Neuronal stem cell (in vitro differentiated cells): ENCODE measurements at regions not wholly inside any gene's neighbourhood (a gene's known extent, or its start where the extent isn't known, plus 50 kb on each side); places are given as distances from the start of the nearest gene placed in this dataset.
"Not testable (repeated sequence)": the region's sequence is repeated elsewhere in the genome, so short reads cannot be mapped to it uniquely, and the experiment has no call there.

ENCODE experiments used
- DNase-seq: peaks from one replicate; pipeline ENCODE4 v3.0.0-alpha.2; 2013; ENCODE audit warnings: low spot score
- H2AFZ ChIP-seq: one replicate; pipeline ENCODE4 v1.6.1; 2013; ENCODE audit warnings: mild to moderate bottlenecking, low read length, inconsistent platforms
- H2AK5ac ChIP-seq: 2 replicates; pipeline ENCODE4 v1.6.1; 2013; ENCODE audit warnings: low read depth, mild to moderate bottlenecking, inconsistent platforms, low read length, moderate library complexity, mixed read lengths
- H2BK120ac ChIP-seq: 2 replicates; pipeline ENCODE4 v1.6.1; 2013; ENCODE audit warnings: low read depth, mild to moderate bottlenecking, inconsistent platforms, low read length, moderate library complexity, mixed read lengths
- H2BK12ac ChIP-seq: one replicate; pipeline ENCODE4 v1.6.1; 2013; ENCODE audit warnings: low read length, inconsistent platforms
- H2BK15ac ChIP-seq: 2 replicates; pipeline ENCODE4 v1.6.1; 2013; ENCODE audit warnings: mild to moderate bottlenecking, low read length, inconsistent platforms, mixed read lengths
- H2BK5ac ChIP-seq: one replicate; pipeline ENCODE4 v1.6.1; 2013; ENCODE audit warnings: inconsistent platforms, mild to moderate bottlenecking, low read length, moderate library complexity
- H3K14ac ChIP-seq: one replicate; pipeline ENCODE4 v1.6.1; 2013; ENCODE audit warnings: low read length, inconsistent platforms
- H3K18ac ChIP-seq: 2 replicates; pipeline ENCODE4 v1.6.1; 2013; ENCODE audit warnings: low read length, inconsistent platforms
- H3K23ac ChIP-seq: 2 replicates; pipeline ENCODE4 v1.6.1; 2013; ENCODE audit warnings: low read depth, mild to moderate bottlenecking, mixed read lengths, low read length, inconsistent platforms; ENCODE audit not compliant: poor library complexity
- H3K27ac ChIP-seq: replicated peaks from 3 replicates; pipeline ENCODE4 v1.5.1; 2013; ENCODE audit warnings: low read length, inconsistent platforms
- H3K27me3 ChIP-seq, 3 experiments: 2 replicates each; pipeline ENCODE4 v1.6.1; 2013; ENCODE audit warnings: low read length in 3 of 3, mild to moderate bottlenecking in 2 of 3, inconsistent platforms in 1 of 3, low read depth in 1 of 3, mixed read lengths in 1 of 3, moderate library complexity in 1 of 3; ENCODE audit not compliant: control insufficient read depth in 3 of 3, insufficient read depth in 3 of 3
- H3K36me3 ChIP-seq, 2 donors: replicated peaks in 1 of 2; 2 replicates each; pipeline ENCODE4 v1.6.1; 2013; ENCODE audit warnings: low read length in 2 of 2; ENCODE audit not compliant: control insufficient read depth in 2 of 2, insufficient read depth in 2 of 2
- H3K4ac ChIP-seq: 2 replicates; pipeline ENCODE4 v1.6.1; 2013; ENCODE audit warnings: inconsistent platforms, mild to moderate bottlenecking, low read length, moderate library complexity
- H3K4me1 ChIP-seq, 2 donors: 1 replicate in 1 of 2; 2 replicates in 1 of 2; pipeline ENCODE4 v1.6.1; 2013; ENCODE audit warnings: low read length in 2 of 2, low read depth in 1 of 2; ENCODE audit not compliant: control insufficient read depth in 2 of 2, insufficient read depth in 1 of 2
- H3K4me2 ChIP-seq: one replicate; pipeline ENCODE4 v1.6.1; 2013; ENCODE audit warnings: mild to moderate bottlenecking, low read length, inconsistent platforms; ENCODE audit not compliant: insufficient read depth, poor library complexity, severe bottlenecking
- H3K4me3 ChIP-seq, 2 donors: 2 replicates each; pipeline ENCODE4 v1.5.1; 2013; ENCODE audit warnings: low read length in 2 of 2, mild to moderate bottlenecking in 2 of 2, inconsistent platforms in 1 of 2, moderate library complexity in 1 of 2
- H3K79me1 ChIP-seq: one replicate; pipeline ENCODE4 v1.6.1; 2013; ENCODE audit warnings: low read depth, mild to moderate bottlenecking, inconsistent platforms, low read length, moderate library complexity
- H3K9ac ChIP-seq: one replicate; pipeline ENCODE4 v1.6.1; 2013; ENCODE audit warnings: mild to moderate bottlenecking, low read depth, low read length, inconsistent platforms; ENCODE audit not compliant: poor library complexity
- H3K9me3 ChIP-seq, 2 donors: replicated peaks in 1 of 2; 2 replicates each; pipeline versions ENCODE3 to v1.6.1; 2013; ENCODE audit warnings: low read length in 2 of 2, mild to moderate bottlenecking in 2 of 2, inconsistent platforms in 1 of 2, low read depth in 1 of 2, mixed read lengths in 1 of 2, moderate library complexity in 1 of 2; ENCODE audit not compliant: control insufficient read depth in 2 of 2, insufficient read depth in 1 of 2
- H4K8ac ChIP-seq: one replicate; pipeline ENCODE4 v1.6.1; 2013; ENCODE audit warnings: low read depth, mild to moderate bottlenecking, inconsistent platforms, low read length, moderate library complexity
- H4K91ac ChIP-seq: one replicate; pipeline ENCODE4 v1.6.1; 2013; ENCODE audit warnings: low read length, low read depth, mild to moderate bottlenecking, inconsistent platforms; ENCODE audit not compliant: poor library complexity
- WGBS, 2 donors: extraction: QIAGEN DNeasy Blood & Tissue Kit; methylation state at CpG; one replicate each; pipeline ENCODE4 v1.1.7; 2013; ENCODE audit warnings: missing lambda C conversion rate in 2 of 2, mixed read lengths in 1 of 2; ENCODE audit not compliant: insufficient read length in 2 of 2, insufficient replicate concordance in 1 of 2; ENCODE audit errors: extremely low coverage in 2 of 2; 5-methylcytosine and 5-hydroxymethylcytosine counted together

- Histone ChIP-seq H2BK5ac (no peak overlapping the region), H3K9ac (no peak overlapping the region), H3K27me3 (no peaks in the 10 kb centered on the region), H4K91ac (no peak overlapping the region), H3K23ac (no peak overlapping the region), H3K18ac (no peak overlapping the region), H2BK12ac (no peak overlapping the region), H2BK120ac (no peak overlapping the region), H3K27ac (no peak overlapping the region), H3K4me1 (no peaks in the 10 kb centered on the region), H2BK15ac (no peak overlapping the region), H4K8ac (no peak overlapping the region), H2AK5ac (no peak overlapping the region), H3K79me1 (no peaks in the 10 kb centered on the region), H3K14ac (no peak overlapping the region), H3K36me3 (no peaks in the 10 kb centered on the region), H3K4ac (no peak overlapping the region), H3K9me3 (peaks cover 0 to 3% of the 10 kb centered on the region in 2 donors), H2AFZ (no peak overlapping the region), H3K4me2 (no peak overlapping the region), H3K4me3 (no peak overlapping the region)
- DNase-seq: no peak
- no CpG with 5 or more reads among the region's 3 CpGs for WGBS, 2 donors
Observed at GRCh38 chrX:82742351-82742750, 765.7 kb upstream of the POU3F4 start.

DNA sequence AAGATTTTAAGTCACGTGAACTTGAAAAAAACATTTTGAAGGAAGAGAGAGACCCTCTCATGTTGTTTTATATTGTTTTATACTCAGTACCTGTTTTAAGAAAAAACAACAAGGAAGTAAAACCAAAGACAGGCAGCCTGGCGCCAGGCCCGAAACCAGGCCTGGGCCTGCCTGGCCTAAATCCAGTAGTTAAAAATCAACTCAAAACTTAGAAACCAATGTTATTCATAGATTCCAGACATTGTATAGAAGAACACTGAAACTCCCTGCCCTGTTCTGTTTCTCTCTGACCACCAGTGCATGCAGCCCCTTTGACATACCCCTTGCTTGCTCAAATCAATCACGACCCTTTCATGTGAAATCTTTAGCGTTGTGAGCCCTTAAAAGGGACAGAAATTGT lies 762.4 kb upstream of the POU3F4 start:
- not testable (repeated sequence) for H3K36me3 ChIP-seq, H3K27ac ChIP-seq, H2AFZ ChIP-seq, H2AK5ac ChIP-seq, H3K9me3 ChIP-seq, H4K8ac ChIP-seq, H4K91ac ChIP-seq, H3K4ac ChIP-seq, DNase-seq, H3K4me2 ChIP-seq, H3K14ac ChIP-seq, H3K4me1 ChIP-seq, H2BK12ac ChIP-seq, H3K79me1 ChIP-seq, H3K23ac ChIP-seq, H3K9ac ChIP-seq, H3K18ac ChIP-seq, H2BK120ac ChIP-seq, H3K4me3 ChIP-seq, H2BK5ac ChIP-seq, H2BK15ac ChIP-seq, H3K27me3 ChIP-seq
- no CpG with 5 or more reads among the region's 5 CpGs for WGBS, 2 donors

DNA sequence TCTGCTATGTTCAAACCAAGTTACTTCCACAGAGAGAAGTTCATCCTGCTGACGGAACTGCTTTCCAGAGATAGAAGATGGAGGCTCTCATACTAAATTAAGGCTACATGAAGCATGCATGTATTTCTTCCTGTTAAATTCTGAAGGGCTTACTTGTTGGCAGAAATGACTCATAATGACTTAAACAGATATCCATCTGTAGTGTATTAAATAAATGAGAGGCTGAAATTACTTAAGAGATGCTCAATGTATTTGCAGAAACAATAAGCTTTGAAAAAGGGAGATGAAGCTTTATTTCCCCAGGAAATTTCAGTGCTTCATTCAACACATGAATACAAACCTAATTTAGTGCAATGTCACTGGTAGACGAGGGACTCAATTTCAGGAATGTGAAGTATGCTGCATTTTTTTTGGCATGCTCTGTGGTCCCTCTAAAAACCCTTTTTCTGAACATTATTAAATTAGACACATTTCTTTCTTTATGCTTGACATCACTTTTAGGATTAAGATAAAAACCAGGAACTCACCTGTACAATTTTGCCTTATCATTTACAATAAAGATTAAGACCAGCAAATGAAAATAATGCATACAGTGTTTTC lies 759.1 kb upstream of the POU3F4 start:
- Histone ChIP-seq H3K4ac (no peak overlapping the region), H3K9me3 (peaks cover 0 to 3% of the 10 kb centered on the region in 2 donors), H2BK12ac (no peak overlapping the region), H3K14ac (no peak overlapping the region), H2BK5ac (no peak overlapping the region), H3K36me3 (no peaks in the 10 kb centered on the region), H3K4me2 (no peak overlapping the region), H3K27me3 (no peaks in the 10 kb centered on the region), H3K4me3 (no peak overlapping the region), H2BK15ac (no peak overlapping the region), H3K23ac (no peak overlapping the region), H3K27ac (no peak overlapping the region), H2AFZ (no peak overlapping the region), H2BK120ac (no peak overlapping the region), H2AK5ac (no peak overlapping the region), H3K9ac (no peak overlapping the region), H4K8ac (no peak overlapping the region), H3K18ac (no peak overlapping the region), H3K79me1 (no peaks in the 10 kb centered on the region), H4K91ac (no peak overlapping the region), H3K4me1 (no peaks in the 10 kb centered on the region)
- WGBS, 2 donors: no CpG with 5 or more reads among the region's 2 CpGs
- no peak for DNase-seq

GRCh38 chrX:82756272-82756671 lies 751.8 kb upstream of the POU3F4 start:
- no peak overlapping the region for H3K9ac ChIP-seq
- no peak for DNase-seq
- WGBS, 2 donors: no CpG with 5 or more reads among the region's 6 CpGs
- H2BK120ac ChIP-seq: no peak overlapping the region
- no peak overlapping the region for H2AFZ ChIP-seq
- H4K8ac ChIP-seq: no peak overlapping the region
- no peaks in the 10 kb centered on the region for H3K4me1 ChIP-seq
- H3K4me3 ChIP-seq: no peak overlapping the region
- H3K4me2 ChIP-seq: no peak overlapping the region
- H2BK5ac ChIP-seq: no peak overlapping the region
- no peak overlapping the region for H3K18ac ChIP-seq
- H3K27ac ChIP-seq: no peak overlapping the region
- H3K14ac ChIP-seq: no peak overlapping the region
- H3K9me3 ChIP-seq: no peaks in the 10 kb centered on the region
- H2BK15ac ChIP-seq: no peak overlapping the region
- H4K91ac ChIP-seq: no peak overlapping the region
- no peak overlapping the region for H3K4ac ChIP-seq
- H2AK5ac ChIP-seq: no peak overlapping the region
- H2BK12ac ChIP-seq: no peak overlapping the region
- no peaks in the 10 kb centered on the region for H3K36me3 ChIP-seq
- no peaks in the 10 kb centered on the region for H3K27me3 ChIP-seq
- no peaks in the 10 kb centered on the region for H3K79me1 ChIP-seq
- H3K23ac ChIP-seq: no peak overlapping the region
